ENCODE measurements at regions not wholly inside any gene's neighbourhood (a gene's known extent, or its start where the extent isn't known, plus 50 kb on each side); places are given as distances from the start of the nearest gene placed in this dataset.

DNA sequence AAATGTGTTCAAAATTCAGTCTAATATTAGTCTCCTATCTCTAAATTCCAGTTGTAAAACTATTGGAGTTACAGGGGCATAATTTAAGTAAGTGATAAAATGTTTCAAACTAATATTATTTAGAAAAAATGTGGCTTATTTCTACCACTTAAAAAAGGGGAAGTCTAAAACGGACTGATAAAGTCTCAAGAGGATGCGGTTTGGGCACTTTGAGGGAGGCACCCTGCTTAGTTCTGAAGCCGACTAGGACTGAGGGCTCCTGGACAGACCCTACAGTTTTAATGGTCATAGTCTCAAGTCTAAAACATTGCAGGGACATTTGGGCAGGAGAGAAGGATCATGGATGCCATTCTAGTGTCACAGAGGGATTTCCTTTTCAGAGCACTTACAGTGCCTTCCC lies 566.3 kb downstream of the NR2F2 start:
- H3K4me3 ChIP-seq (ENCODE audit: low read length), result no peak overlapping the region
- TF ChIP-seq ZNF274 (IDR thresholded peaks at IDR 0.05; ENCODE audit: low read depth, low read length), result no peak

GRCh38 chr15:96914081-96914480 lies 583.6 kb downstream of the NR2F2 start:
- H3K4me3 ChIP-seq (ENCODE audit: low read length), result no peak overlapping the region
- TF ChIP-seq ZNF274 (IDR thresholded peaks at IDR 0.05; ENCODE audit: low read depth, low read length), result no peak

GRCh38 chr15:96916750-96917149 lies 586.2 kb downstream of the NR2F2 start:
- no peak for TF ChIP-seq ZNF274 (IDR thresholded peaks at IDR 0.05; ENCODE audit: low read depth, low read length)
- H3K4me3 ChIP-seq (ENCODE audit: low read length), result no peak overlapping the region

- H3K4me3 ChIP-seq (ENCODE audit: low read length), result no peak overlapping the region
- no peak for TF ChIP-seq ZNF274 (IDR thresholded peaks at IDR 0.05; ENCODE audit: low read depth, low read length)
These were observed 594.1 kb downstream of the NR2F2 start for GRCh38 chr15:96924570-96924969.

DNA sequence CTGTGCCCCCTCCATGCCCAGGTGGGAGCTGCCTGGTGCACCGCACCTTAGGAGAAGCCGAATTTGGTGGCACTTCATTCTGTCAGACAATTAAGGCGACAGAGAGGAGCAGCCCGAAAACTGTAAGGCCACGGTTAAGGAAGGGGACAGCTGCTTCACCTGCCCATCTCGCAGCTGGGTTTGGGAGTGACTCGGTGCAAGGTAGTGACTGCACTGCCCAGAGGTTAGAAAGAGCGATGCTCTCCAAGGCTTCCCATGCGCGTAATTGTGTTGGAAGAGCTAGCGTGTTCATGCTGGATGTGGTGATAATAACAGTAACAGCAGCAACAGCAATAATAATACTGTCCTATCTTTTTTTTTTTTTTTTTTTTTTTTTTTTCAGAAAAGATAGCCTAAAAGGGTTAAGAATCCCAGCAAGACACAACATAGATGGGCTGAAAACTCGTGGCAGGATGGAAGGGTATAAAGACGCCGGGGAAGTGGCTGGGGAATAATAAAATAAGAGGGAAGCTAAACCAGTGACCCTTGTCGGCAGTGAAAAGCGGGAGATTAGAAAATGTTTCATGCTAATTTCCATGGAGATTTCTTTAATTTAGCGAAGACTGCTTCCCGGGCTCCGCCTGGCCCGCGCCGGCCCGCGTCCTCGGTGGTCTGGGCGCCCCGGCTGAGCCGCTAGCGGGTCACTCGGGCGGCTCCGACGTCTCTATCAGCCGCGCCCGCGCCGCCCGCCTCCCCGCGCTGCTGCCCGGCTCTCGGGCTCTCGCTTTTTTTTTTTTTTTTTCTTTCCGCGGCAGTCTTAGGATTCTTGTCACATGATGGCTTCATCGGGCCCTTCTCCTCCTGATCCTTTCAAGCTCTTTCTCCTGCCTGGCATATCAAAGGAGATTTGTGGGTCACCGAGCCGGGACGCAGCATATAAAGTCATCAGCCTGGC lies 617.1 kb downstream of the NR2F2 start:
- no peak overlapping the region for H3K4me3 ChIP-seq (ENCODE audit: low read length)

GRCh38 chr15:96948981-96949380 lies 618.5 kb downstream of the NR2F2 start:
- TF ChIP-seq ZNF274 (IDR thresholded peaks at IDR 0.05; ENCODE audit: low read depth, low read length), result no peak
- no peak overlapping the region for H3K4me3 ChIP-seq (ENCODE audit: low read length)

More for the DNA sequence above, 617.1 kb downstream of the NR2F2 start:
- no peak for TF ChIP-seq ZNF274 (IDR thresholded peaks at IDR 0.05; ENCODE audit: low read depth, low read length)

GRCh38 chr15:96958721-96959120 lies 628.2 kb downstream of the NR2F2 start:
- no peak for TF ChIP-seq ZNF274 (IDR thresholded peaks at IDR 0.05; ENCODE audit: low read depth, low read length)
- no peak overlapping the region for H3K4me3 ChIP-seq (ENCODE audit: low read length)

DNA sequence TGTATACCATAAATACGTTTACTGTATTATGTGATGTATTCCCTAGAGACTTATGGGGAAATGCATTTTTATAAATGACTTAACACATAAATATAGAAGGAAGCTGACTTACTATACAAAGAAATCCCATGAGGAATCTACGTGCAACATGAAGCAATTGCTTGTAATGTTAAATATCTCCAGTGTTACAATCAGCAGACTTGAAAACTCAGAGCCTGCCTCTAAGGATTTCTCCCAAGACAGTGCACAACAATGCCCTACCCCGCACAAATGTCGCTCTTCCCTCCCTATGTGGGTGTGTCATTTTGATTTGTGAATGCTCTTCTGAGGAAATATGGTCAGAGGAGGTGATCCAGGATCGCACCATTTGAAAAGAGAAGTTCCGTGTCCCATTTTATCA lies 629.0 kb downstream of the NR2F2 start:
- TF ChIP-seq ZNF274 (IDR thresholded peaks at IDR 0.05; ENCODE audit: low read depth, low read length), result no peak
- no peak overlapping the region for H3K4me3 ChIP-seq (ENCODE audit: low read length)

DNA sequence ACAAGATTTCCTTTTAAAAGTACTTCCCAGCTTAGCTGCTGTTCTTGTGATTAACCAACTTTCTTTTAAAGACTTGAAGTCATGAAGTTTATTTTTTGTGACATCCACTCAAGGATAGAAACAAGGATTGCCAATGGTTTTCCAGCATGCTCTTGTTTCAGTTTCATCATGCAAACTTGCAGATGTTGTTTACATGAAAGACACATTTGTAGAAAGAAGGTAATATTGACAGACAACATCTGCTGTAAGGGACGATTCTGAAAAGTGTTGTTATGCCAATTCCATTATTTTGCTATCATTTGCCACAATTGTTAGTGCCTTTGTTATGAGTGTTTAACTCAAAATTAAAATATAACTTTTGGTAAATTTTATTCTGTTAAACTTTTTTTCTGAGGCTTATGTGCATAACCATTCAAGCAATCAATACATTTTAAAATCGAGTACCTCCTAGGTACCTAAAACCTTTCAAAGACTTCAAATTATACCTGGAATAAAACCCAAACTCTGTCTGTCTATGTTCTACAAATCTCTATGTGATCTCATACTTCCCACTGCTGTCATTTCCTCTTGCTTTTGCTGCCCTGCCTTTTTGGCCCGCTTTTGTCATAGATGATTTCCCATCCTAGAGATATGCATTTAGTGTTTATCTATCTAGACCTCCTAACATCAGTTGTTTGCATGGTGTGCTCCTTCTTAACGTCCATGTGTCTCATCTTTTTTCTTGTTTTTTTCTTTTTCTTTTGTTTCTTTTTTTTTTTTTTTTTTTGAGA lies 630.4 kb downstream of the NR2F2 start:
- no peak for TF ChIP-seq ZNF274 (IDR thresholded peaks at IDR 0.05; ENCODE audit: low read depth, low read length)
- H3K4me3 ChIP-seq (ENCODE audit: low read length), result no peak overlapping the region

DNA sequence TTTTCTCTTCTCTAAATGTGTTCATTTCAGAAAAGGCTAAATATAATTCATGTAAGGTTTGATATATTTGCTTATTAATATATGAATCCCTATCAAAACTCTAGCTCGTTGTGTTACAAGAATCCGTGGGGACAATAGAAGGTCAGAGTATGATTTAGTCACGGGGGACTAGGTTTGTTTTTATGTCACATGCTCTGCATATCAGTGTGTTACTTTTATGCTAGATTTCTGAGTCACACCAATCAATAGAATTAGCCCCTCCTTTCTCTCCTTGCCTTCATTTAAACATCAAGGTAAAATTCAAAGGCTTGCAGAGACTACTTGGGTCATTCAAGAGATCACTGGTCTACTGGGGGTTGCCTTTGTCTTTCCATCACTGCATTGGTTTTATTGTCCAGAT lies 636.1 kb downstream of the NR2F2 start:
- H3K4me3 ChIP-seq (ENCODE audit: low read length), result no peak overlapping the region
- no peak for TF ChIP-seq ZNF274 (IDR thresholded peaks at IDR 0.05; ENCODE audit: low read depth, low read length)

DNA sequence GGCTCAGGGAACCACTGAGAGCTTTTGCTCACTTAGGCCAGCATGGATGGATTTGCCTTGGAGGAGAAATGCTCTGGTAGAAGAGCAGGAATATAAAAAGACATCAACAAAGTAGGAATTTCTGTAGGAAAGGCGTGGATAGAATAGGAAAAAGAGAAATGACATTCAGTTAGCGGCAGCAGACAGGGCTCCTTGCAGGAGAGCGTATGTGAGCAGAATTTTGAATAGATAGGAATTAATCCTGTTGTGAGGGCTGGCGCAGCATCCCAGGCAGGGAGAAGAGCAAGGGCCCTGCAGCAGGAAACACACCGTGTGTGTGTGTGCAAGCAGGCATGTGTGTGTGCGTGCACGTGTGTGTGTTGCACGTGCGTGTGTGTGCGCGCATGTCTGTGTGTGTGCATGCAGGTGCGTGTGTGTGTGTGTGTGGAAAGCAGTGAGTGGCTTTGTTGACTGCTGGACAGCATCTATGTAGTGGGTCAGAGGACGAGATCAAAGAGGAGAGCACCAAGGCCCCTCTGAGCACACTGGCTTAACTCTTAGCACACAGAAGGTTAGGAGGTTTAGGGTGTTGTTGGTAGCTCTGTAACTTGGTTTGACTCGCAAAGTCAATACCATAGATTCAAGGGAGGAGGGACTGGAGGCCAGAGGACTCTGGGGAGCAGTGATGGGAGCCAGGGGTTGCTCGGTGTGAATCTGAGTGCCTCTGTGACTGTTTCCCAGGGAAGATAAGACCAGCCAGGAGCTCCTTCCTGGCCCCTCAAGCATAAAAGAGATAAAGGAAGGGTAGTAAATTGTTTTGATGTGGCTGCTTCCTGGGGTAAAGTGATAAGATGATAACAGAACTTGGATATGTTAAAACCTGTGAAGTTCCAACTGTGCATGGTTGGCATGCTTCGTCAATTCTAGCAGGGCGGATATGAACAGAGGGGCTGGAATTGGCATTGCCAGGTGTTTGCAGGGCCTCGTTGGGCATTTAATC lies 639.5 kb downstream of the NR2F2 start:
- no peak for TF ChIP-seq ZNF274 (IDR thresholded peaks at IDR 0.05; ENCODE audit: low read depth, low read length)
- no peak overlapping the region for H3K4me3 ChIP-seq (ENCODE audit: low read length)

GRCh38 chr15:96972201-96972600 lies 641.7 kb downstream of the NR2F2 start:
- no peak for TF ChIP-seq ZNF274 (IDR thresholded peaks at IDR 0.05; ENCODE audit: low read depth, low read length)
- H3K4me3 ChIP-seq (ENCODE audit: low read length), result no peak overlapping the region

- TF ChIP-seq ZNF274 (IDR thresholded peaks at IDR 0.05; ENCODE audit: low read depth, low read length), result no peak
- no peak overlapping the region for H3K4me3 ChIP-seq (ENCODE audit: low read length)
These were observed 644.3 kb downstream of the NR2F2 start for GRCh38 chr15:96974761-96975160.

GRCh38 chr15:96977886-96978285 lies 647.4 kb downstream of the NR2F2 start:
- no peak for TF ChIP-seq ZNF274 (IDR thresholded peaks at IDR 0.05; ENCODE audit: low read depth, low read length)
- no peak overlapping the region for H3K4me3 ChIP-seq (ENCODE audit: low read length)
